COR-L47 (cell line): ENCODE measurements at regions not wholly inside any gene's neighbourhood (a gene's known extent, or its start where the extent isn't known, plus 50 kb on each side); places are given as distances from the start of the nearest gene placed in this dataset.
"Not testable (repeated sequence)": the region's sequence is repeated elsewhere in the genome, so short reads cannot be mapped to it uniquely, and the experiment has no call there.

Experiments used
- DNase-seq: peaks from one replicate; lab custom pipeline; 2025; lab: John Stamatoyannopoulos, UW

GRCh38 chr18:34352385-34353163 lies 127.9 kb upstream of the NOL4 start:
- DNase-seq: peak; percentile 91

GRCh38 chr18:34354351-34354750 lies 129.6 kb upstream of the NOL4 start:
- no peak for DNase-seq

GRCh38 chr18:34357944-34358580 lies 133.3 kb upstream of the NOL4 start:
- no peak for DNase-seq

- no peak for DNase-seq
These were observed 134.2 kb upstream of the NOL4 start for GRCh38 chr18:34358923-34359322.

- DNase-seq: no peak
These were observed 140.0 kb upstream of the NOL4 start for GRCh38 chr18:34364699-34365098.

GRCh38 chr18:34370704-34371395 lies 146.1 kb upstream of the NOL4 start:
- no peak for DNase-seq

GRCh38 chr18:34380326-34380725 lies 155.6 kb upstream of the NOL4 start:
- DNase-seq: no peak

GRCh38 chr18:34385311-34385710 lies 160.6 kb upstream of the NOL4 start:
- DNase-seq: no peak

GRCh38 chr18:34386803-34387202 lies 162.1 kb upstream of the NOL4 start:
- no peak for DNase-seq

GRCh38 chr18:34397286-34397896 lies 172.7 kb upstream of the NOL4 start:
- no peak for DNase-seq

GRCh38 chr18:34399892-34400291 lies 175.2 kb upstream of the NOL4 start:
- DNase-seq: no peak

- no peak for DNase-seq
These were observed 176.1 kb upstream of the NOL4 start for GRCh38 chr18:34400834-34401233.

GRCh38 chr18:34401775-34402174 lies 177.1 kb upstream of the NOL4 start:
- DNase-seq: no peak

- not testable (repeated sequence) for DNase-seq
These were observed 182.8 kb upstream of the NOL4 start for GRCh38 chr18:34407471-34407870.

GRCh38 chr18:34411952-34412351 lies 187.2 kb upstream of the NOL4 start:
- no peak for DNase-seq

- DNase-seq: no peak
These were observed 206.3 kb upstream of the NOL4 start for GRCh38 chr18:34431042-34431441.

GRCh38 chr18:34444622-34445021 lies 219.9 kb upstream of the NOL4 start:
- DNase-seq: no peak

- DNase-seq: no peak
These were observed 223.9 kb upstream of the NOL4 start for GRCh38 chr18:34448662-34449061.

GRCh38 chr18:34457761-34458160 lies 233.0 kb upstream of the NOL4 start:
- DNase-seq: no peak

- DNase-seq: no peak
These were observed 233.8 kb upstream of the NOL4 start for GRCh38 chr18:34458410-34458977.

GRCh38 chr18:34461266-34461665 lies 236.6 kb upstream of the NOL4 start:
- no peak for DNase-seq

GRCh38 chr18:34467058-34467457 lies 242.3 kb upstream of the NOL4 start:
- DNase-seq: no peak
